Islet precursor cell (in vitro differentiated cells): ENCODE measurements at regions not wholly inside any gene's neighbourhood (a gene's known extent, or its start where the extent isn't known, plus 50 kb on each side); places are given as distances from the start of the nearest gene placed in this dataset.

Experiments used
- DNase-seq: peaks from one replicate; pipeline ENCODE4 v3.0.0-alpha.2; 2018

- no peak for DNase-seq
These were observed 65.8 kb downstream of the ISL1 start for GRCh38 chr5:51449026-51449425.

GRCh38 chr5:51452562-51452961 lies 69.3 kb downstream of the ISL1 start:
- no peak for DNase-seq

- peak; percentile 83 for DNase-seq
These were observed 81.9 kb downstream of the ISL1 start for GRCh38 chr5:51465165-51465564.

- no peak for DNase-seq
These were observed 83.0 kb downstream of the ISL1 start for GRCh38 chr5:51466214-51466613.

- peak; percentile 56 for DNase-seq
These were observed 84.9 kb downstream of the ISL1 start for GRCh38 chr5:51468196-51468595.

- DNase-seq = no peak
These were observed 88.4 kb downstream of the ISL1 start for GRCh38 chr5:51471630-51472029.

GRCh38 chr5:51472472-51472871 lies 89.2 kb downstream of the ISL1 start:
- DNase-seq = no peak

- DNase-seq = peak; percentile 79
These were observed 92.4 kb downstream of the ISL1 start for GRCh38 chr5:51475628-51476027.

- no peak for DNase-seq
These were observed 93.2 kb downstream of the ISL1 start for GRCh38 chr5:51476431-51476830.

- no peak for DNase-seq
These were observed 96.6 kb downstream of the ISL1 start for GRCh38 chr5:51479840-51480239.

- no peak for DNase-seq
These were observed 101.1 kb downstream of the ISL1 start for GRCh38 chr5:51484326-51484725.

GRCh38 chr5:51486158-51486557 lies 102.9 kb downstream of the ISL1 start:
- no peak for DNase-seq

- no peak for DNase-seq
These were observed 104.7 kb downstream of the ISL1 start for GRCh38 chr5:51487952-51488351.

- no peak for DNase-seq
These were observed 105.8 kb downstream of the ISL1 start for GRCh38 chr5:51488803-51489642.

- peak; percentile 49 for DNase-seq
These were observed 111.6 kb downstream of the ISL1 start for GRCh38 chr5:51494821-51495220.

GRCh38 chr5:51495672-51496071 lies 112.4 kb downstream of the ISL1 start:
- peak; percentile 67 for DNase-seq

GRCh38 chr5:51517838-51518237 lies 134.6 kb downstream of the ISL1 start:
- DNase-seq = no peak

GRCh38 chr5:51518607-51519006 lies 135.4 kb downstream of the ISL1 start:
- peak; percentile 93 for DNase-seq

- DNase-seq = peak; percentile 61
These were observed 138.3 kb downstream of the ISL1 start for GRCh38 chr5:51521583-51521982.

- DNase-seq = no peak
These were observed 156.0 kb downstream of the ISL1 start for GRCh38 chr5:51539232-51539631.

- no peak for DNase-seq
These were observed 161.0 kb downstream of the ISL1 start for GRCh38 chr5:51544031-51544785.

GRCh38 chr5:51556833-51557232 lies 173.6 kb downstream of the ISL1 start:
- no peak for DNase-seq

GRCh38 chr5:51558682-51559081 lies 175.4 kb downstream of the ISL1 start:
- DNase-seq = no peak

GRCh38 chr5:51559339-51559738 lies 176.1 kb downstream of the ISL1 start:
- no peak for DNase-seq
